Bone marrow (tissue), 2 donors: ENCODE measurements at regions not wholly inside any gene's neighbourhood (a gene's known extent, or its start where the extent isn't known, plus 50 kb on each side); places are given as distances from the start of the nearest gene placed in this dataset.
"Not testable (repeated sequence)": the region's sequence is repeated elsewhere in the genome, so short reads cannot be mapped to it uniquely, and the experiment has no call there.

Source experiments
- DNase-seq, 2 donors: peaks; one replicate each; lab custom pipeline; 2025; lab: John Stamatoyannopoulos, UW

DNA sequence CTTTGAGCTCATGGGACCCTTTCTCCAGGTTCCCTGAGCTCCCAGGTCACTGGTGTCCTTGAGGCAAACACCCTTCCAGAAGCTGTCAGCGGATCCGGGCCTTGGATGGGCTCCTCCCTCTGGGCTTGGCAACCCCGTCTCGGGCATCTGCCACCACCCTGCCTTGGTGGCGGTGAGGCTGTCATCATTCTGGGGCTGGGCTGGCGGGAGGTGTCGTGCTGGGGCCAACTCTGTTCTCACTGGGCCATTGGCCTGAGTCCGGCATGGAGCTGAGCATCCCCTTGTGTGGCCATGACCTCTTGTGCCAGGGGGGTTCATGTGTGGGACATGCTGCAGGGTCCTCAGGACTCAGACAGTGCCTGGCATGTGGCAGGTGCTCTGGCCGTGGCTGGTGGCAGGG lies 197.6 kb downstream of the LAT start:
- no peak for DNase-seq

DNA sequence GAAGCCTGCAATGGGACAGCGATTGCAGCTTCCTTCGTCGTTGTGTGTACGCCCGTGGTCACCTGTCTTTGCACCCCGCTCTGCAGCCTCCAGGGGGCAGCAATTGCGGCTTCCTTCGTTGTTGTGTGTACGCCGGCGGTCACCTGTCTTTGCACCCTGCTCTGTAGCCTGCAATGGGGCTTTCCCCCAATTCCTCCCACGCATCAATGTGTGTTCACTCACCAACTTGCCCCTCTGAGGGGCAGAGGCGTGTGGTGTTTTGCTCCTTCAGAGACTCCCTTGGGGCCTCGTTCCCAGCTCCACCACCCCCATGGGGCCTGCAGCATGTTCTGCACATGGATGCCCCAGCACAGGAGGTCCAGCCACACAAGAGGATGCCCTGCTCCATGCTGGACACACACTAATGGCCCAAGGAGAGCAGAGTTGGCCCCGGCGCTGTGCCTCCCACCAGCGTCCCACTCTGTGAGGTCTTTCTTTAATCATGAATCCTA lies 197.1 kb downstream of the LAT start:
- not testable (repeated sequence) for DNase-seq

DNA sequence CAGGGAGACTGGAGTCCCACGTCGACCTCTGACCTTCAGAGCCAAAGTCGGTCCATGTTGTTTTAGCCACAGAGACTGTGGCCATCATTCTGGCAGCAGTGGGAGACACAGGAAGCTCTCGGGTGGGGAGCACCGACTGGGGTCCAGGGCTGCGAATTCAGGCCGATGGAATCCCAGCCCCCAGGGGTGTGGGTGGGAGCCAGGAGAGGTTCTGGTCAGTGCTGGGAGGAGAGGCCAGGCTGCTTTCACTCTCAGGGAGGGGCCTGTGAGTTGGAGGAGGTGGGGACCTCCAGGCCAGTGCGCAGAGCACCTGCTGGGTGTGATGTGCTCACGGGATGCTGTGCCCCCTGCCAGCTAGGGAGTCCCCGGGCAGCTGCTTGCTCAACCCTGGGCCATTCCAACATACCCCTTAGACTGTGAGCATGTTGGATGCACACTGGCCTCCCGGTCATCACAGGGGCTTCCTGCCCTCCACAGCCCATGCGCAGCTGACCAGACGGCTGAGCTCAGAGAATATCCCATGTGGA lies 196.5 kb downstream of the LAT start:
- not testable (repeated sequence) for DNase-seq

DNA sequence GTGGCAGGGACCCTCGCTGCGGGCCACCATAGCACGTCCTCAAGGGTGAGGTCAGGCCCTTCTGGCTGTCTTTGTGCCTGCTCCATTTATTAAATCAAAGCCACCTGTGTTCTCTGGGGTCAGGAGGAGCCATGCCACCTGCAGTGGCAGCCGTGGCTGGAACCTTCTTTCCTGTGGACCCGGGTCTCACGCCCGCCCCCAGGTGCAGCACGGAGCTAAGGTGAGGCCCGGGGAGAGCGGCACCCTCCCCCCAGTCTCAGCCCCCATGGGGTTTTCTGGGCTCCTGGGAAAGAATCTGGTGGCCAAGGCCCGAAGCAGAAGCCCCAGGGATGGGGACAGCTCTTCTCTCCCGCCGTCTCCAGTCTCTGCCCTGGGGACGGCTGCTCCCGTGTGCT lies 195.4 kb downstream of the LAT start:
- DNase-seq: not testable (repeated sequence)

DNA sequence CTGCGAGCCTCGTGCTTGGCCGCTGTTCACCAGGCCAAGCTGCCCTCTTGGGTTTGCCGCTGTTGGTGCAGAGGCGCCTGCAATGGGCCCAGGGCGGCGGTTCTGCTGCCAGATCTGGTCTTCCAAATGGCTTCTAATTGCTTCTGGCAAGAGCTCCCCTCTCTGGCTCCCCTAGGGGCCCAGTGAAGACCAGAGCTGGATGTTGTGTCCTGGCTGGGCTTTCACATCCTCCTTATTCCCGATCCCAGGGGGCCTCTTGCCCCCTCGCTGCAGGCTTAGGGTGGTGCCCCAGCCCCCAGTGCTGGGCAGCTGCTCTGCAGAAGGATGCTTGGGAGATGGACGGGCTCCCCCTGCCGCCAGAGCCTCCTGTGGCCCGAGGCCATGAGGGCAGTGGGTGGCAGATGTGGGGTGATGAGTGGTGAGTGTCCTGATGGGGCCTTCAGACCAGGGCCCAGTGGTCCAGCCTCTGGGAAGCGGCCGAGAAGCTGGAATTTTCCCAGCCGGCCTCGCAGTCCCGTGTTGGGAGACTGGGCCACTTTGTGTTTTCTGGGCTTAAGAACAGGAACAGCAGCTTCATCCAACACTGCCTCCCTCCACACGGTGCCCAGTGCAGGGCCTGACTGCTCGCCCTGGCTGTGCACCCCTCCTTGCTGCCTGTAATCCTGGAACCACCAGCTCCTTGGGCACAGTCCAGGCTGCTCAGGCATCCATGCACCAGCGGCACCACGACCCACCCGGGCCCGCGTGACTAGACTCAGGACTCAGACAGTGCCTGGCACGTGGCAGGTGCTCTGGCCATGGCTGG lies 194.8 kb downstream of the LAT start:
- not testable (repeated sequence) for DNase-seq

DNA sequence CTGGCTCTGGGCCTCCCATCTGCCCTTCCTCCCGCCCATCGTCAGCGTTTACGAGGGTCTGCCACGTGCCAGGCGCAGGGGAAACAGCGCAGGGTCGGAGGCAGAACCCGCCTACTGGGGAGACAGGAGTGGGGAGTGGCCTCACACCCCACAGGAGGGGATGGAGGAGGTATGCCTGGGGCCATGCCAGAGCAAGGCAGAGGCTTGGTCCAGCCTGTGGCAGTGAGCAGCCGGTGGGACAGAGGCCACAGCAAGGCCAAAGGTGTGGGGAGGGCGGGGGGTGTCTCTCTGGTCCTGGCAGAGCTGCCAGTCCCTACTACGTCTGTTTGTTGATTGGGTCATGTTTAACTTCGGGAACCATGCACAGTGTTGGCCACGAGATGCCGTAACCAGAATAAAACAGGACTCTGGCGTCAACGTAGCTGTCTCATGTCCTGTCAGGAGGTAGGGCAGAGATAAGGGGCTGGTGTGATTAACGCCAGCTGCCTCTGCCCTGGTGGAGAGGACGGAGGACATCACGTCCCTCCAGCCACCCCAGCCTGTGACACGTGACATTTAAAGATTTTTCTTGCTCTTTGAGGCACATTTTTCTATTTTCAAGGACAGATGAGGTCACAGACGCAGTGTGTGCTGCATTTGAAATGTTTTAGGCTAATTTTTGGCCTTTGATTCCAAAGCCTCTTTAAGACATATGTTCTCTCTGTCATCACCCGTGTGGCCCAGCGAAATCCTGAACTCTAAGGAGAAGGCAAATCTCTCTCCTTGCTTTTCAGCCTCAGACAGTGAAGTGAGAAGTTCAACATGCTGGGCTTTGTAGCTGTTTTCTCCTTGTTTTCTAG lies 193.3 kb downstream of the LAT start:
- not testable (repeated sequence) for DNase-seq

DNA sequence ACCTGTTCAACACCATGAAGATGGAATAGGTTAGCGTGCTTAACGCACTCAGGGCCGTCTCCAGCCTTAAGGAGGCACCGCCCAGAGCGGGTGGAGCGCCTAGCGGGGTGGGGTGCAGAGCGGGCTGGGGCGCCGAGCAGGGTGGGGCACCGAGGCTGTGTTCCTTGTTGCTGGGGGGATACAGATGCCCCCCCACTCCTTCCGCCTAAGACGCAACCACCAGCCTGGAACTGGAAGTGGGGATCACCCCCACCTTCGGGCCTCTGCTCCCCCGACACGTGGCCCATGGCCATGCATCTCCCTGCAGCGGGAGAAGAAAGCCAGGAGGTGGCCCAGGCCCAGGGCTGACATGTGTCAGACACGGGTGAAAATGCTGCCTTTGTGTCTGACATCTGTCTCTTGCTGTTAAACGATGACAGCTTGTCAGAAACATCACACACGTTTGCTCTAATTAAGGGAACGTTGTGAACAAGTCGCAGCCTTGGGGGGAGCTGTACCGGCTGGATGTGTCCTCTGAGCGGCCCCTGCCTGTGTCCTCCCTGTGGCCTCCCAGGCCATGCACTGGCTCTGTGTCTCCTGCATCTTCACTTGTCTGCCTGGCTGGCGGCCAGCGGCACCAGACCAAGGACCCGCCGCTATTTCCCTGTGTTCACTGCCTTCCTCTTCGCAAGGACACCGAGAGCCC lies 192.5 kb downstream of the LAT start:
- not testable (repeated sequence) for DNase-seq

DNA sequence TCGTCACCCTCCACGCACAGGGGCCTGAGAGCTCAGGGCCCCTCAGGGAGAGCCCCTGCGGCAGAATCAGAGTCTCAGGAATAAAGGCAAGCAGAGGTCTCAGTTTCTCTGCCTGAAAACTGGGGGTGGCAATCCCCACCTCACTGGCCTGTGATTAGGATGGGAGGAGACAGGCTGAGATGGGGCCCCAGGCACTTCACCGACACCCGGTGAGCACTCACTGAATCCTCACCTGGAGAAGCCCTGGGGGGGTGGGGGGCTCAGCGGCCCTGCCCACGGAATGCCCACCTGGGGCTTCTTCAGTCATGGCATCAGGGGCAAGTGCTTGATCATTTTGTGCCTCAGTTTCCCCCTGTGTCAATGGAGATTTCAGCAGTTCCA lies 192.0 kb downstream of the LAT start:
- not testable (repeated sequence) for DNase-seq

DNA sequence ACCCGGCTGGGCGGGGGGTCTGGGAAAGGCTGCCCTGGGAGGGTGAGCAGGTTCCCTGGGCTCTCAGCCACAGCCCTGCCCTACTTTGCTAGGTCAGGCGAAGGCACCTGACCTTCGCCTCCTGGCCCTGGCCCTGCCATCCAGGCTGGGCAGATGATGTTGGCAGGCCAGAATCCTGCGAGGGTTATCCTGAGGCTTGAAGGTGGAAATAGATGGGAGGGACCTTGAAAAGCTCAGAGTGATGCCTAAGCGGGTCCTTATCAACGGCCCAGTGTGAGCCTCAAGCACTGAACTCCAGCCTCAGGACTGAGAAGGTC lies 191.3 kb downstream of the LAT start:
- DNase-seq: not testable (repeated sequence)

DNA sequence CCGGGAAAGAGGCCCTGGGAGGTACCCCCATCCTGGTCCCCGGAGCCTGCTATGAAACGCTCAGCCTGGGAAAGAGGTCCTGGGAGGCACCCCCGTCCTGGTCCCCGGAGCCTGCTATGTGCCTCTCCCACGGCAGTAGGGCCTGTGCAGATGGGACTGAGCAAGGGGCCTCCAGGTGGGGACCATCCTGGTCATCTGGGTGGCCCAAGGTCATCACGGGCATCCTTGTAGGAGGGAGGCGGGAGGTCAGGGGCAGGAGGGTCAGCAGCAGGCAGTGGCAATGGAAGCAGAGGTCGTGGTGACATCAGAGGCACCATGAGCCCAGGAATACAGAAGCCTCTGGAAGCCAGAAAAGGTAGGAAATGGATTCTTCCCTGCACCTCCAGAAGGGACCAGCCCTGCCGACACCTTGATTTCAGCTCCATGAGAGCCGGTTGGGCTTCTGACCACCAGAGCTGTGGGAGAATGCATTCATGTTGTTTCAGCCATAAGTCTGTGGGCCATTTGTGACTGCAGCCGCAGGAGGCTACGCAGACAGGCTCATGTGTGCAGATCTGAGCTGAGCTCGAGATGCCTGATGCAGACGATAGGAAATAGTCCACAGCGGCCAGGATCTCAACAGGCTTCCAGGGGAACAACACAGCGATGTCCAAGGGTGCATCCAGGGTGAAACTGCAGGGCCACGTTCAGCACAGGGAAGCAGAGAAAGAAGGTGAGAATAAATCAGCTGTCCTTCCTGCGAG lies 190.7 kb downstream of the LAT start:
- DNase-seq: not testable (repeated sequence)

DNA sequence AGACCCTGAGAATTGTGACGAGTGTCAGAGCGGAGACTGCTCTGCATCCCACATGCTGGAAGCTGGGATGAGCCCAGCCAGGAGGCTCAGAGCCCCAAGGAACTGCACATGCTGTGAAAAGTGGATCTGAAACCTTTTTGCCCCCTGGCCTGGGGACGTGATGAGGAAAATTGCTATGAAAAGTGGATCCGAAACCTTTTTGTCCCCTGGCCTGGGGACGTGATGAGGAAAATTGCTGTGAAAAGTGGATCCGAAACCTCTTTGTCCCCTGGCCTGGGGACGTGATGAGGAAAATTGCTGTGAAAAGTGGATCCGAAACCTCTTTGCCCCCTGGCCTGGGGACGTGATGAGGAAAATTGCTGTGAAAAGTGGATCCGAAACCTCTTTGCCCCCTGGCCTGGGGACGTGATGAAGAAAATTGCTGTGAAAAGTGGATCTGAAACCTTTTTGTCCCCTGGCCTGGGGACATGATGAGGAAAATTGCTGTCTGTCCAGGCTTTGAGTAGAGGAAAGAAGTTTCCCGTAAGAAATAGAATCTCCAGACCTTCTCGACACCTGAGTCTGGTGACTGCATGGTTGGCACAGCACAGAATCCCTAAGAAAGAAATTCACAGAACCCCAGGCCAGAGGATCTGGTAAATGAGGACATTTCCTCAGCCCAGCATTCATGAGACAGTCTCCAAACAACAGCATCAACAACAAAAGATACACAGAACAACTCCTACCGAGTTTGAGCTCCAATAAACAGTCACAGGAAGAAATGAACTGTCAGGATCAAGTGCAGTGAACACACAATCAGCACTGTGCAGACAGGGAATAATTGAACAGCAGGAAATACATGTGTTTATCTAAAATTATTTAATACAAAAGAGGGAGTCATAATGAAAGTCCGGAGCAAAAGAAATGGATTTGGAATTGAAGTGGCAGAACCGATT lies 188.8 kb downstream of the LAT start:
- not testable (repeated sequence) for DNase-seq

DNA sequence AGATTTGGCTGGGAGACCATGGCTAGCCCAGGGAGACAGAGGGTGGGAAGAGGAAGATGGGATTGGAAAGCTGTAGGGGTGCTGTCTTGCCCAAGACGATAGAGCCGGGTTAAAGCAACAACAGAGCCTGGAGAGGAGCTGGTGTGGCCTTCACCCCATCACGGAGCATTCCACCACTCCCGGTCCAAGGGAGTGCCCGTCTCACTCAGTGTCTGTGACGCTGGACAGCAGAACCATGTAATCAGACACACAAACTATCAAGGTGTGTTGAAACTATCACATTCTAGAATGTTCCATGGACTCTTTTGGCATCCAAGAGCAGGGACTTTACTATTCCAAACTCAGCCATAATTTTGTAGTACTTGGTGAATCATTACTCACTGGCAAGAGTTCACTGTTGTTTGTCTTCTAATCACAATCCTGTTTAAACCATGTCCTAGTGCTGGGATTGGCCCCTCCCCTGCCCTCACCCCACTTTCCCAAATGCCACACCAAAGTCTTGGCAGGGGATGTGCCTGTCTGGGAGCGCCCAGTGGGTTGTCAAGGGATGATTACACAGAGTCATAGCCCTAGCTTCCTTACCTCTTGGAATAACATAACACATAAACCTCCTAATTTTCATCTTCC lies 187.4 kb downstream of the LAT start:
- not testable (repeated sequence) for DNase-seq

DNA sequence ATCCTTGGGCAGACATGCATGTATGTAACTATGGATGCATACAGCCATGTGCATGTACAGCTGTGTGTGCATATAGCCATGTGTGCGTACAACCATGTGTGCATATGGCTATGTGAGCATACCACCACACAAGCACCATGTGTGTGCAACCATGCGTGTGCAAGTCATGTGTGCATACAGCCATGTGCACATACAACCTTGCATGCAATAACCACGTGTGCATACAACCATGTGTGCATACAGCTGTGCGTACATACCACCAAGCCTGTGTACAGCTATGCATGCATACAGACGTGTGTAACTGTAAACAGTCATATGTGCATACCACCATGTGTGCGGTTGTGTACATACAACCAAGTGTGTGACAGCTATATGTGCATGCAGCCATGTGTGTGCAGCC lies 186.4 kb downstream of the LAT start:
- not testable (repeated sequence) for DNase-seq

DNA sequence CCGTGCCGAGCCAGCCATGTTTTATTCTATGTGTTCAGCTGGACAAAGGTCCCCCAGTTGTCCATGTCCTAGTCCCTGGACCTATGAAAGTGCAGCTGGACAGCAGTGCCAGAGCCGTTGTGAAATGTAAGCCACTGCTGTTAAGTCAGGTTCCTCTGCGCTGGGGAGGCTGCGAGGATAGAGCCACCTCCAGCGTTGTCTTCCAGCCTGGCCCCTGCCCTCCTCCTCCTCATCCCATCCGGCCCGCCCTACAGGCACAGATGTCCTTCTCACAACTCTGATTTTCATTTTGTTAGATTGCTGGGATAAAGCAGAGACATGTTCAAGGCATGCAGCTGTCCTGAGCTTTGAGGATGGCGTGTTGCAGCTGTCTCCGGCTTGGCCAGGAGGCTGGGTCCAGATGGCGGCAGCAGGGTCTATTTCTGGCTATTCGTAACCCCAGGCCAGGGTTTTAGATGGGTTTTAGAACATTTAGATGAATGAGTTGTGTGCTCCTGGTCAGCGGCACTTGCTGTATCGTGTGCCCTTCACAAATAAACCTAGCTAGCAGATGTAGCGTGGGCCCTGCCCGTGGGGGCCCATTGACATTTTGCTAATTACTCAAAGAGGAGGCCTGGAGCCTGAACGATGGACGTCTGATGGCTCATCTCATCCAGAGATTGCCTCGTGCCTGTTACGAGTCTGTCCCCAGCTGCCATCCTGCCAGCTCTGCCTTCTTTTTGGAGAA lies 185.7 kb downstream of the LAT start:
- not testable (repeated sequence) for DNase-seq

DNA sequence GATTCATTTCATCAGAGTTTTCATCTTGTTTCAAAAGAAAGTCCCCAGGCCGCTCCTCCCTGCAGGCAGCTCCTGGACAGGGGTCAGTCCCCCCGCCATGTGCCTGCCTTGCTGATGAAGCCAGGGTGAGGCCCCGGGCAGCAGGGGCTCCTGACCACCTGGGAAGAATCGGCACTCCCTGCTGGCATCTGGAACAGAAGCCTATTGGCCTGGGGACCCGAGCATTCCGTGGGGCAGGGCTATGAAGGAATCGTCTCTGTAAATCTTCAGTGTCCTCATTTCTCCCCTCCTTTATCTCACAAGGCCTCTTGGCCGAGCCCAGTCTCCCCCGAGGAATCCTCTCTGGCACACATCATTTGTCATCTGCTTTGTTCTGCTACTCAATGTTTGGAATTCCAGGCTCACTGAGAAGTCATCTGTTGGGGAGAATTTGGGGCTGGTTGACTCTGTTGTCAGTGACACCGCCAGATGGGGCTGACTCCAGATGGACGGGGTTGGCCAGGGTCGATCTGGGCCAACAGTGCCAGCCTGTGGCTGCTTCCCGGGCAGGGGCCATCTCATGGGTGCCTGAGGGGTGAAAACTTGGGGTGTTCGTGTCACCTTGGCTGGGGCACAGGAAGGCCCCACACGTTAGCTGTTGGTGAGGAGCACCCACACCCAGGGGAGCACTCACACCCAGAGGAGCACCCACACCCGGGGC lies 184.6 kb downstream of the LAT start:
- not testable (repeated sequence) for DNase-seq

DNA sequence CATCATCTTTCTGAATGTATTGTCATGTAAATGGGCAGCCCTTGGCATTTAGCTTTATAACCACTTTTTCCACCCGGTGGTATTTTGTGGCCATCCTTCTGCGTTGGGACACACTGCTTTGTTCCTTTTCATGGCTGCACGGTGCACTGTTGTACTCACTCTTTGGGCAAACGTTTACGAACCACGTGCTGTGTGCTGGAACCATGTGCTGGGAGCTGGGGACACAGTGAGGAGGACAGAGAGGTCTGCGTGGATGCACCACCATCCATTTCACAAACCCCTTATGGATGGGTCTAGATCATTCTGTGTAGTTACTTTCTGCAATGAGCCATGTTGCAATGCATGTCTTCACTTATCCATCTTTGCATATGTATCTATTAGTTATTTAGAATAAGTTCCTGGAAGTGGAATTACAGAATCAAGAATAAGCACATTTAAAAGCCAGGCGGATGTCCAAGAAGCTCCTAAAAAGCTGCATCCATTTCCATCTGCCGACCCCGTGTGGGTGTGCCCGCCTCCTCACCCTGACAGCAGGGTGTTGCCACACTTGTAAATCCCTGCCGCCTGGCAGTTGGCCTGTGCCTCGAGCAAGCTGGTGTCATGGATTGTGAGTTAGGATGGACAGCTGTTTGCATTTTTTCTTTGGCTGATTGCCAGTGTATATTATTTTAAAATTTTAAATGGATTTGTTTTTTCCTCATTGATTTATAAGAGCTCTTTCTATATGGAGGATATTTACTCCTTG lies 183.8 kb downstream of the LAT start:
- DNase-seq: not testable (repeated sequence)

DNA sequence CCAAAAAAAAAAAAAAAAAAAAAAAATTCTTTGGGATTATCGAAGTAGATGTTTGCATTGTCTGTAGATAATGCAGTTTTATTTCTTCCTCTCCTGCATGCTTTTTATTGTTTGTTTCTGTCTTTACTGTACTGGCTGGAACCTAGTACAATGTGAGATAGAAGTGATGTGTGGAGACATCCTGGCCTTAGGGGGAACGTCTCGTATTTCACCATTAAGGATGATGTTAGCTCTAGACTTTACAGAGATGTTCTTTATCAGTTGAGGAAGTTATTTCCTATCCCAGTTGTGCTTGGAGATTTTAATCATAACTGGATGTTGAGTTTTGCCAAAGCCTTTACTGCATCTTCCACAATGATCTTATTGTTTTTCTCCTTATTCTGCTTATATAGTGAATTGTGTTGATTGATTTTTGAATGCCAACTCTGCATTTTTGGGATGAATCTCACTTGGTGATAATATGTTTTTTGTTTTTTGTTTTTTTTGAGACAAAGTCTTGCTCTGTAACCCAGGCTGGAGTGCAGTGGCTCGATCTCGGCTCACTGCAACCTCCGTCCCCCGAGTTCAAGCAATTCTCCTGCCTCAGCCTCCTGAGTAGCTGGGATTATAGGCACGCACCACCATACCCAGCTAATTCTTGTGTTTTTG lies 179.7 kb downstream of the LAT start:
- not testable (repeated sequence) for DNase-seq
